Colon (tissue), 2 donors: ENCODE measurements at regions not wholly inside any gene's neighbourhood (a gene's known extent, or its start where the extent isn't known, plus 50 kb on each side); places are given as distances from the start of the nearest gene placed in this dataset.

ENCODE experiments used
- FAIRE-seq: peaks from 2 replicates; lab custom pipeline; 2012; peaks lifted over from hg19 to GRCh38; lab: Jason Lieb, UNC
- donor health status: control.
- donor health status: control.

GRCh38 chr1:88237058-88237457, 447.0 kb upstream of the PKN2 start:
- FAIRE-seq, result no peak

- no peak for FAIRE-seq
Observed at GRCh38 chr1:88239205-88239604, 444.9 kb upstream of the PKN2 start.

- no peak for FAIRE-seq
Observed at GRCh38 chr1:88247666-88248065, 436.4 kb upstream of the PKN2 start.

GRCh38 chr1:88250915-88251314, 433.2 kb upstream of the PKN2 start:
- no peak for FAIRE-seq

DNA sequence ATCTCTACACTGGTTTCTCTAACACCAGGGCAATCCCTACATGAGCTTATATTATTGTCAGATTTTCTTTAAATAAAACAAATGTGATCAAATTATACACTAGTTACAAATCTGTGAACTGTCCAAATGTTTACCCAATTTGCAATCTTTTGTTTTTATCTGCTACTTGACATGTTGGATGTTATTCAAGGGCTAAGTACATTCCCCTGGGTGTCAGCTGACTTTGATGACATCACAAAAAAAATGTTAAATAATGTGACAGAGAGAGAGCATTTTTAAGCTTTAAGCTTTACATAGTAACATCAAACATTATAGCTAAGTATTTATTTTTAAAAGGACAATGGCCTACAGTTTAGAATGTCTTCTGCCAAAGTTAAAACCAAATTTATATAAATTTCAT, 431.3 kb upstream of the PKN2 start:
- no peak for FAIRE-seq

DNA sequence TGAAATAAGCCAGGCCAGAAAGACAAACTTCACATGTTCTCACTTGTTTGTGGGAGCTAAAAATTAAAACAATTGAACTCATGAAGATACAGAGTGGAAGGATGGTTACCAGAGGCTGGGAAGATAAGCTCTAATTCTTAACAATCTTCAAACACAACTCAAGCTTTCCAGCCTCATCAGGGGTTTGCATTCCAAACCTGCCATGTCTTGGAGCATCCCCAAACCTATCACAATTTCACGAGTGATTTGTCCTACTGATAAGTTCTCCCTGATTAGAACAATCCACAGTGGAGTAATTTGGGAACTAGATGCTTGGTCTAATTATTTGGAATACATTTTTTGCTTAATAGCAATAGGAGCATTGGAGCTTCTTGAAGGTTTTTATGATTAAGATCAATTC, 418.5 kb upstream of the PKN2 start:
- no peak for FAIRE-seq

DNA sequence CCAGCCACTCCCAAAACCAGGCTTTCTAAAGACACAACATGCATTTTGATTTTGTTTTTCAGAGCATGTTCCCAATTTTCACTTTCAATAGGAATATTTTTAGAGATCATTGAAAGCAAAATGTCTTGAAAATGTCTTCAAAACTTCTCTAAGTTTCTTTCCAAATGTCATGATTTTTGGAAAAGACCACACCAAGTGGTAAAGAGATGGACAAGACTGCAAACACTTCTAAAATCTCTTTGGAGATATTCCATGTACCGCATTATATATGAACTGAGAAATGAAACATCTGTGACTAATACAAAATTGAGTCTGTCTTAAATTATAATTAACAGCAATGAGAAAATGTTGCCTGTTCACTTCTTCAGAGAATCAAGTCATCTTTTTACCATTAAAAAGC, 418.0 kb upstream of the PKN2 start:
- no peak for FAIRE-seq

DNA sequence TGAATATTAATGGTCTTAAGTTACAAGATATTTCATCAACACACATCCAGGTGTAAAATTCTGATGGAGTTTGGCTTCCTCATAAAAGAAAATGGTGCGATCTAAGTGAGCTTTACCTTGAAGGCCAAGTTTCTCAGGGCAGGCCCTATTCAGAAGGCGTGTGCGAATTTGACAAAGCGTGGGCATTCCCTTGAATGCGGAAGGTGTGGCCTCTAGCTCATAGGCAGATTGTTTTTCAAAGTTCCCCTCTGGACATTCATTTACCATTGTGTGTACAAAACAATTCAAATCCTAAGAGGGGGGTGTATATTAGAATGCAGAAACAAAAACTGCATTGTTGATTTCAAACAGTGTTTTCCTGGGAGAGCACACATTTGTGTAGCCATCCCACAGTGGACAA, 411.9 kb upstream of the PKN2 start:
- no peak for FAIRE-seq

GRCh38 chr1:88274431-88274830, 409.6 kb upstream of the PKN2 start:
- FAIRE-seq, result no peak

DNA sequence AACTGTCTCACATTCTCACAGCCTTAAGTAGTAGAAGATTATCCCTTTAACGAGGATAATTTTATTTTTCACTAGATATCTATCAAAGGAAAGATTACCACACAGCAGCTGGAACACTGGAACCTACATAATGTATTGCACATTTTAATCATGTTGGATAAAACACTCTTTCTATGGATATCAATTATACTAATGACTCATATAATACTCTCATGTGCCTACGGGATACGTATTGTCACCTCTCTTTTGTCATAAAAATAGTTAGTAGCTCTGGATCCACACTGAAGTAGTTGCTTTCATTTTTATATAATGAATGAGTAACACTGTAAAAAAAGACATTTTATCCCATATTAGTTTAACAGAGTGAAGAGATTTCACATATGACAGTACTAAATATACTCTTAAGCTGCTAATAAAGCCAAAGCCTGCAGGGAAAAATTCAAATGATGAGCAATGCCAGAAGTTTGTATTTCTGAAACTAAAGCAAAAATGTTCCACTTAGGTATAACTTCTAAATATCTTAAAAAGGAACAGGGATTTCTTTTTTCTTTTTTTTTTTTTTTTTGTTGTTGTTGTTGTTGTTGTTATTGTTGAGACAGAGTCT, 408.7 kb upstream of the PKN2 start:
- FAIRE-seq, result no peak

- FAIRE-seq, result no peak
Observed at GRCh38 chr1:88276163-88276562, 407.9 kb upstream of the PKN2 start.

DNA sequence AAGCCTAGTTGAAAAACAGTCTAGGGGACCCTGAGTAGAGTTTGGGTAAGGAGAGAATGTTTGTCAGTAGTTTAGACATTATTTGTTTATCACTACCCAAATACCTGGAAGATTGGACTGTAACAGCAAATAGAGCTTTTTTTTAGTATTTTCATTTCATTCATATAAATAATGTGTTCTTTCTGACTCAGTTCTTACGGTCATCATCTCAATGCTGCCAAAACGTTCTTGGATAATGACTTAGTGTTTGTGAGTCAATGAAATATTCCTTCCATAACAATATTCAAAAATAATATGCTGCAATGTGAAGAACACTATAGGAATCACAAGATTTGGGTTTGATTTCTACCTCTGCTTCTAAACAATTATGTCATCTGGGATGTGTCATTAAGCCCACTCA, 400.0 kb upstream of the PKN2 start:
- FAIRE-seq, result no peak

- FAIRE-seq, result no peak
Observed at GRCh38 chr1:88284666-88285366, 399.3 kb upstream of the PKN2 start.

DNA sequence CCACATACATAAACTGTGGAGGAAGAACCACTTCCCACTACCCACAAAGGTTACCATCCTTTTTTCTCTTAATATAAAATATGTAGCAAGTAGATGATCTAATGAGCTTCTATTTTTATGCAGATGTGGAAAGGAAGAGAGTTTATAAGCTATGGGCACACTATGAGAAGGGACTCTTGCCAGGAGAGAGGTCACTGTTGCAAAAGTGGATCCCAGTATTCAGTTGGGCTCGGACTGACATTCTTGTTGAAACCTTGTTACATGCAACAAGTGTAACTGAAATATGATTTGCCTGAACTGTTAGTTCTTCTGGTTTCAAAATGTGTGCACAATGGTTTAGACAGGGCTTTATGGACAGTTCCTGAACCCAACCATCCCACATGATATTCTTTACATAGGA, 397.4 kb upstream of the PKN2 start:
- FAIRE-seq, result no peak

DNA sequence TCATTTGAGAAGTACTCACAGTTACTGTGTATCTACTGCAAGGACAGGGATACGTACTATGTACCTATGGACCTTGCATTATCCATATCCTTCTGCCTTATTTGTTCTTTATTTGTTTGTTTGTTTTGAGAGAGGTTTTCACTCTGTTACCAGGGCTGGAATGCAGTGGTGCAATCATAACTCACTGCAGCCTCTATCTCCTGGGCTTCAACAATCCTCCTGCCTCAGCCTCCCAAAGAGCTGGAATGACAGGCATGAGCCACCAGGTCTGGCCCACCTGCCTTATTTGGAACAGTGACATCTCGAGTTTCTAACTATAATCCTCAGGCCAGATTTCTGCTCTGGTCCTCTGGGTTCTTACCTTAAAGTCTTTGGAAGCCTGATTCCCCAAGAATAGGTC, 395.5 kb upstream of the PKN2 start:
- FAIRE-seq, result no peak

- no peak for FAIRE-seq
Observed at GRCh38 chr1:88289401-88290102, 394.5 kb upstream of the PKN2 start.

DNA sequence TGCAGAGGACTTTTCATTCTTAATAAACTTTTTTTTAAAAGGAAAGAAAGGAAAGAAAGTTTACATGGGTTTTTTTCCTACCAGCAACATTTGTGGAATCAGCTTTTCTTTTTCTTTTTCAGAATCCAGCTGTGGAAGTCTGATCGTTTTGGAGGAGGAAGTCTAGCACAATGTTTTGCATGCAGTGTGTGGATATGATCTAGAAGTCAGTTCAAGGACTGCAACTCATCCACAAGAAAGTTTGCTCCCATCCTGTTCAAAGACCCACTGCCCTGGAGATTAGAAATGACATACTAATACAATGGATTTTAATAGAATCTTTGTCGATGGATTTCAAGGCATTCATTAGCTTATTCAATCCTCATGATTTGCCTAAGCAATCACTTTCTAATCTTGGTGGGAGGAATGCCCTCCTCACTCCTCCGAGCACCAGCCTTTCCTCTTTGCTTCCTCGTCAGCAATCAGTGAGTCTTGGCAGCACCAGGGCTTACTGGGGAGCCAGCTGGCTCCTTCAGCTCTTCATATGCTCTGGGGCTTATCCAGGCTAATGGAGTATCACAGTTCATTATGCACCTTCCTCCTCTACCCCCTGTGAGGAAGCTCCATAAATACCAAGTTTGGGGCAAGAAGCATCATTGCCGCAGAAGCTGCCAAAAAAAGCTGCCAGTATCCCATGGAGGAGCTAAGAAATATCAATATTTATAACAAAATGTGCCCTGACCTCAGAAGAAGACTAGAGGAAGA, 392.3 kb upstream of the PKN2 start:
- no peak for FAIRE-seq

- FAIRE-seq, result no peak
Observed at GRCh38 chr1:88293691-88294190, 390.3 kb upstream of the PKN2 start.

DNA sequence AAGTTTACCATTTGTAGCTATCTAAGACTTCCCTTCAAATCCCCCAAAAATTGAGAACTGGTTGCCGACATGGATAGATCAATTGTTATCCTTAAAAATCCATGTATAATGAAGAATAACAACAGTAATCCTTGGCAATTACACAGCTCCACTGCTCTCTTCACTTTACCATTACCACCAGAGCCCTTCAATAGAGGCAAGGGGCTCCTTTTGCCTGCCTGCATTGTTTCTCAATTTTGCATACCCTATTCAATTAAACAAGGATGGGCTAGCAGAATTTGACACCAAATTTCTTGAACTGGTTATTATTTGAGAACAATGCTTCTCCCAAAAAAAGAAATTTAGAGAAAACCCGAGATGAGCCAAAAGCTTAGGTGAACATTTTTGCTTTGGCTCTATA, 387.8 kb upstream of the PKN2 start:
- no peak for FAIRE-seq

GRCh38 chr1:88296642-88297041, 387.4 kb upstream of the PKN2 start:
- FAIRE-seq, result no peak

DNA sequence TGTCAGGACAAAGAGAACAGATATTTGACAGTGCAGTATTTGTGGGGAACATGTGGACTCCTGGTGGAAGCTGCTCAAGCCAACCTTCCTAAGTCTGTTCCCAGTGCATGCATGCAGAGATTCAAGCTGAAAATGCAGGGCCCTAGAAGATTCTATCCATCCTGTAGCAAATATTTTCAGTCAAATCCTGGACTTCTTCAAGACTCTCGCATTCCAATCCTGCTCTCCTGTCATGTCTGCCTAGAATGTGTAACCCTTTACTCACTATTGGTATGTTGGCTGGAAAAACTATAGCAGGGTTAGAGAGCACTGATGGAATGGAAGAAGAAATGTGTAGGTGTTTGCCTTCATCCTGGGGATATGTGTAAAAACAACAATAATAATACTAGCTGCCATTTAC, 385.6 kb upstream of the PKN2 start:
- FAIRE-seq, result no peak

DNA sequence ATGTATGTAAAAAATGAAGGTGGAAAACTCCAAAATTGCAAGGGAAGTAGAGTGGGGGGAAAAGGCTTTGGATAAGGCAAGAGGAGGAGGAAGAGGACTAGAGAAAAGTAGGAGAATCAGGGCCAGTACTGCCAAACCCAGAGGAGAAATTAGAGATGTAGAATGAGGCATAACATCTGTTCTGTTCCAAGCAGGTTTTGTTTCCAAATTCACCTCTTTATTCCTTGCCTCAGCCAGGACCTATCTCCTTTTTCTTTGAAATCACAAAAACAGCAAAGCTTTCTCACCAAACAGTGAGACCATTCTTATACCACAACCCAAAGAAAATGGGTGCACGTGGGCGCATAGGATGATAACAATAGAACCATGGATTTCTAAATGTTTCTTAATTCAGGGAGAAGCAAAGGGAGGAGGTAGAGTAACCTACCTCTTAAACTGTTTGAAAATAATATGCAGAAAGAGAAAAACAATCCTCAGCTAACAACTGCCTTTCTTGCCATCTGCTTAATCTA, 383.3 kb upstream of the PKN2 start:
- FAIRE-seq, result no peak
